ENCODE measurements at regions not wholly inside any gene's neighbourhood (a gene's known extent, or its start where the extent isn't known, plus 50 kb on each side); places are given as distances from the start of the nearest gene placed in this dataset.

- Histone ChIP-seq H3K36me3 (no peaks in the 10 kb centered on the region), H3K4me1 (no peaks in the 10 kb centered on the region), H3K27ac (no peak overlapping the region), H3K9me3 (no peaks in the 10 kb centered on the region), H3K4me3 (no peak overlapping the region), H3K27me3 (no peaks in the 10 kb centered on the region)
- intact Hi-C loops (cut with DNase I): no loop called here
- no peak for TF ChIP-seq CTCF (IDR thresholded peaks at IDR 0.05)
- no peak for DNase-seq (ENCODE audit: low spot score in 2 of 2)
Observed at GRCh38 chr18:73408469-73408868, 540.7 kb upstream of the NETO1 start.

- H3K27me3 ChIP-seq: no peaks in the 10 kb centered on the region
- H3K9me3 ChIP-seq: no peaks in the 10 kb centered on the region
- TF ChIP-seq CTCF (IDR thresholded peaks at IDR 0.05): no peak
- no peak for DNase-seq (ENCODE audit: low spot score in 2 of 2)
- intact Hi-C loops (cut with DNase I): no loop called here
- no peaks in the 10 kb centered on the region for H3K36me3 ChIP-seq
- H3K4me3 ChIP-seq: no peak overlapping the region
- no peak overlapping the region for H3K27ac ChIP-seq
- H3K4me1 ChIP-seq: no peaks in the 10 kb centered on the region
Observed at GRCh38 chr18:73407506-73407905, 539.7 kb upstream of the NETO1 start.

- no peaks in the 10 kb centered on the region for H3K4me1 ChIP-seq
- H3K9me3 ChIP-seq: no peaks in the 10 kb centered on the region
- DNase-seq (ENCODE audit: low spot score in 2 of 2): no peak
- no peak for TF ChIP-seq CTCF (IDR thresholded peaks at IDR 0.05)
- no peak overlapping the region for H3K27ac ChIP-seq
- H3K36me3 ChIP-seq: no peaks in the 10 kb centered on the region
- intact Hi-C loops (cut with DNase I): no loop called here
- H3K27me3 ChIP-seq: no peaks in the 10 kb centered on the region
- no peak overlapping the region for H3K4me3 ChIP-seq
Observed at GRCh38 chr18:73384246-73384645, 516.5 kb upstream of the NETO1 start.

GRCh38 chr18:73381699-73382036 lies 513.9 kb upstream of the NETO1 start:
- no peaks in the 10 kb centered on the region for H3K27me3 ChIP-seq
- no peaks in the 10 kb centered on the region for H3K4me1 ChIP-seq
- no peak for TF ChIP-seq CTCF (IDR thresholded peaks at IDR 0.05)
- no peak overlapping the region for H3K4me3 ChIP-seq
- intact Hi-C loops (cut with DNase I): no loop called here
- H3K9me3 ChIP-seq: no peaks in the 10 kb centered on the region
- H3K36me3 ChIP-seq: no peaks in the 10 kb centered on the region
- DNase-seq (ENCODE audit: low spot score in 2 of 2): no peak
- H3K27ac ChIP-seq: no peak overlapping the region

- Histone ChIP-seq H3K4me1 (no peaks in the 10 kb centered on the region), H3K27me3 (no peaks in the 10 kb centered on the region), H3K27ac (no peak overlapping the region), H3K36me3 (no peaks in the 10 kb centered on the region), H3K4me3 (no peak overlapping the region), H3K9me3 (no peaks in the 10 kb centered on the region)
- TF ChIP-seq CTCF (IDR thresholded peaks at IDR 0.05): no peak
- intact Hi-C loops (cut with DNase I): no loop called here
- no peak for DNase-seq (ENCODE audit: low spot score in 2 of 2)
Observed at GRCh38 chr18:73381016-73381698, 513.4 kb upstream of the NETO1 start.

GRCh38 chr18:73366713-73367112 lies 498.9 kb upstream of the NETO1 start:
- H3K4me3 ChIP-seq: no peak overlapping the region
- no peak for DNase-seq (ENCODE audit: low spot score in 2 of 2)
- intact Hi-C loops (cut with DNase I): no loop called here
- H3K27me3 ChIP-seq: no peaks in the 10 kb centered on the region
- no peaks in the 10 kb centered on the region for H3K4me1 ChIP-seq
- H3K27ac ChIP-seq: no peak overlapping the region
- no peaks in the 10 kb centered on the region for H3K9me3 ChIP-seq
- TF ChIP-seq CTCF (IDR thresholded peaks at IDR 0.05): no peak
- no peaks in the 10 kb centered on the region for H3K36me3 ChIP-seq

Data from ascending aorta (tissue), 2 donors.